MM.1S (cell line): ENCODE measurements at regions not wholly inside any gene's neighbourhood (a gene's known extent, or its start where the extent isn't known, plus 50 kb on each side); places are given as distances from the start of the nearest gene placed in this dataset.

Experiments used
- DNase-seq: peaks from one replicate; pipeline ENCODE4 v3.0.0-alpha.2; 2015
- H2AFZ ChIP-seq: fragments of 300-600 bp; sonication (generic); 2 replicates; pipeline ENCODE4 v1.6.0; 2016; ENCODE audit warnings: antibody characterized with exemption, low read length
- H3F3A ChIP-seq: fragments of 300-600 bp; sonication (generic); 2 replicates; pipeline ENCODE4 v1.6.1; 2016; ENCODE audit warnings: mild to moderate bottlenecking, antibody characterized with exemption, low read length, moderate library complexity, mixed read lengths; ENCODE audit not compliant: insufficient read depth
- H3K27ac ChIP-seq: fragments of 300-600 bp; sonication (generic); 2 replicates; pipeline ENCODE4 v1.5.1; 2016; ENCODE audit warnings: mild to moderate bottlenecking, low read length
- H3K27me3 ChIP-seq: fragments of 300-600 bp; sonication (generic); replicated peaks from 2 replicates; pipeline ENCODE4 v1.6.0; 2016; ENCODE audit warnings: low read length; ENCODE audit not compliant: insufficient read depth
- H3K36me3 ChIP-seq: fragments of 300-600 bp; sonication (generic); replicated peaks from 2 replicates; pipeline ENCODE4 v1.6.1; 2016; ENCODE audit warnings: mild to moderate bottlenecking, low read length, mixed read lengths; ENCODE audit not compliant: insufficient read depth
- H3K4me1 ChIP-seq: fragments of 300-600 bp; sonication (generic); 2 replicates; pipeline ENCODE4 v1.6.1; 2016; ENCODE audit warnings: low read length, mixed read lengths
- H3K4me2 ChIP-seq: fragments of 300-600 bp; sonication (generic); 2 replicates; pipeline ENCODE4 v1.6.0; 2016; ENCODE audit warnings: low read depth, low read length
- H3K4me3 ChIP-seq: fragments of 300-600 bp; sonication (generic); 2 replicates; pipeline ENCODE4 v1.5.1; 2016; ENCODE audit warnings: low read length, mixed read lengths
- H3K79me2 ChIP-seq: fragments of 300-600 bp; sonication (generic); 2 replicates; pipeline ENCODE4 v1.6.1; 2016; ENCODE audit warnings: mixed run types, low read length, mixed read lengths
- H3K9ac ChIP-seq: fragments of 300-600 bp; sonication (generic); 2 replicates; pipeline ENCODE4 v1.6.1; 2016; ENCODE audit warnings: low read length, mixed read lengths
- H3K9me2 ChIP-seq: fragments of 300-600 bp; sonication (generic); replicated peaks from 2 replicates; pipeline ENCODE4 v1.6.1; 2016; ENCODE audit warnings: mild to moderate bottlenecking, low read length, mixed read lengths; ENCODE audit not compliant: insufficient read depth
- H3K9me3 ChIP-seq: fragments of 300-600 bp; sonication (generic); replicated peaks from 2 replicates; pipeline ENCODE4 v1.6.1; 2016; ENCODE audit warnings: mild to moderate bottlenecking, low read length, mixed read lengths; ENCODE audit not compliant: insufficient read depth
- H4K20me1 ChIP-seq: fragments of 300-600 bp; sonication (generic); 2 replicates; pipeline ENCODE4 v1.6.1; 2016; ENCODE audit warnings: mild to moderate bottlenecking, low read length, moderate library complexity, mixed read lengths; ENCODE audit not compliant: insufficient read depth
- EZH2 ChIP-seq: fragments of 300-600 bp; sonication (generic); optimal IDR thresholded peaks from 2 replicates; pipeline ENCODE3; 2017; ENCODE audit warnings: low read depth, mild to moderate bottlenecking, antibody characterized with exemption, low read length, mixed read lengths
- EZH2phosphoT487 ChIP-seq: fragments of 300-600 bp; sonication (generic); IDR thresholded peaks from 2 replicates; pipeline ENCODE4 v1.6.1; 2018; ENCODE audit warnings: antibody characterized with exemption, low read length
- TF ChIP-seq, protein P1 (sequence below): fragments of 300-600 bp; sonication (generic); IDR thresholded peaks from 2 replicates; pipeline ENCODE4 v1.5.1; 2016; ENCODE audit warnings: antibody characterized with exemption, low read length, mixed read lengths

DNA sequence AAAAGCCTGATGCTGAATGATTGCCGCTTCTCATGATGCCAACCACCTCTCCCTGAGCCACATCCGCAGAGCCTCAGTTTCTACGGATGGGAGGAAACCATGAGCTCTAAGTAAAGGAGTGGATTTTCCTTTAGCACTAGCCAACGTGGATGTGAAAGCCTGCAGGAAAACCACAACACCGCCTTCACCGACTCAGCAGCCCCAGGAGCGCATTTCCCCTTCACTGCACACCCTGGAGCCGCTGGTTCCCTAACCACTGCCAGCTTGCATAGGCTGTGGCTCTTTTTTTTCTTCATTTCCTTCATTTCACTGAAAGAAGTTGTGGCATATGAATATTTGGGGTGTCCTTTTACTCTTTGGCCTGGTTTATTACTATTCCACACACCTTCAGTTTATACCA is 50.5 kb upstream of the SSTR4 start:
- no peaks in the 10 kb centered on the region for H3K79me2 ChIP-seq
- H3K27ac ChIP-seq = no peak overlapping the region
- H3K27me3 ChIP-seq = no peaks in the 10 kb centered on the region
- H2AFZ ChIP-seq = no peak overlapping the region
- H3K9me3 ChIP-seq = no peaks in the 10 kb centered on the region
- TF ChIP-seq EZH2phosphoT487 (no peak), EZH2 (no peak)
- TF ChIP-seq, protein P1, sequence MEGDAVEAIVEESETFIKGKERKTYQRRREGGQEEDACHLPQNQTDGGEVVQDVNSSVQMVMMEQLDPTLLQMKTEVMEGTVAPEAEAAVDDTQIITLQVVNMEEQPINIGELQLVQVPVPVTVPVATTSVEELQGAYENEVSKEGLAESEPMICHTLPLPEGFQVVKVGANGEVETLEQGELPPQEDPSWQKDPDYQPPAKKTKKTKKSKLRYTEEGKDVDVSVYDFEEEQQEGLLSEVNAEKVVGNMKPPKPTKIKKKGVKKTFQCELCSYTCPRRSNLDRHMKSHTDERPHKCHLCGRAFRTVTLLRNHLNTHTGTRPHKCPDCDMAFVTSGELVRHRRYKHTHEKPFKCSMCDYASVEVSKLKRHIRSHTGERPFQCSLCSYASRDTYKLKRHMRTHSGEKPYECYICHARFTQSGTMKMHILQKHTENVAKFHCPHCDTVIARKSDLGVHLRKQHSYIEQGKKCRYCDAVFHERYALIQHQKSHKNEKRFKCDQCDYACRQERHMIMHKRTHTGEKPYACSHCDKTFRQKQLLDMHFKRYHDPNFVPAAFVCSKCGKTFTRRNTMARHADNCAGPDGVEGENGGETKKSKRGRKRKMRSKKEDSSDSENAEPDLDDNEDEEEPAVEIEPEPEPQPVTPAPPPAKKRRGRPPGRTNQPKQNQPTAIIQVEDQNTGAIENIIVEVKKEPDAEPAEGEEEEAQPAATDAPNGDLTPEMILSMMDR = no peak
- H3F3A ChIP-seq = no peaks in the 10 kb centered on the region
- H3K4me2 ChIP-seq = no peak overlapping the region
- no peaks in the 10 kb centered on the region for H4K20me1 ChIP-seq
- H3K4me3 ChIP-seq = no peak overlapping the region
- no peaks in the 10 kb centered on the region for H3K9me2 ChIP-seq
- DNase-seq = no peak
- no peak overlapping the region for H3K9ac ChIP-seq
- no peaks in the 10 kb centered on the region for H3K36me3 ChIP-seq
- no peaks in the 10 kb centered on the region for H3K4me1 ChIP-seq

DNA sequence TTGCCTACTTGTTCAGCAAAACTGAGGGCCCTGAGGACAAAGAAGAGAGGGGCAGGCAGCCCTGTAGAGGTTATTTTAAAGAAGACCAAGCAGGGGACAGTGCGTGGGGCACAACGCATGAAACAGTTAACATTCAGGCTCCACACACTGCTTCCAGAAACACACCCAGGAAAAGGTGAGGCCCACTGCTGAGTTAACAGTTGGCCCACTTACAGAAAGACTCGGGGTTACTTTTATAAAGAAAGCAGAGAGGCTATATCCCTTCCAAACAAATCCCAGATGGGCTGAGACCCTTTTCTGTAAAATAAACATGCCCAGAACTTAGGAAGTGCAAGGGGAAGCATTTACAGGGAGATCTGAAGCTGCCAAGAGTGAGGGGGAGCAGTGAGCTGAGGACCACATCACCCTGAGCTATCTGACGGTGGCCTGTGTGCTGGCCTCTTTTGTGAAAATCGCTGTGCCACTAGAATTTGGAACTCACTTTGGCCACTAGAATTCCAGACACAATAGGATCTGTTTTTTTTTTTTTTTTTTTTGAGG is 49.8 kb upstream of the SSTR4 start:
- Histone ChIP-seq H3K4me1 (no peaks in the 10 kb centered on the region), H3K27me3 (no peaks in the 10 kb centered on the region), H3K4me3 (no peak overlapping the region), H2AFZ (no peak overlapping the region), H3K79me2 (no peaks in the 10 kb centered on the region), H3K27ac (no peak overlapping the region), H3K36me3 (no peaks in the 10 kb centered on the region), H3K9me3 (no peaks in the 10 kb centered on the region), H3K4me2 (no peak overlapping the region), H3K9me2 (no peaks in the 10 kb centered on the region), H4K20me1 (no peaks in the 10 kb centered on the region), H3K9ac (no peak overlapping the region), H3F3A (no peaks in the 10 kb centered on the region)
- no peak for DNase-seq
- TF ChIP-seq EZH2phosphoT487 = no peak
- TF ChIP-seq, protein P1 = no peak
- no peak for TF ChIP-seq EZH2
